IPS-20b (cell line): ENCODE measurements at regions not wholly inside any gene's neighbourhood (a gene's known extent, or its start where the extent isn't known, plus 50 kb on each side); places are given as distances from the start of the nearest gene placed in this dataset.
"Not testable (repeated sequence)": the region's sequence is repeated elsewhere in the genome, so short reads cannot be mapped to it uniquely, and the experiment has no call there.

Experiments used
- H3K27ac ChIP-seq: one replicate; pipeline ENCODE4 v1.5.1; 2013; ENCODE audit warnings: low read length
- H3K27me3 ChIP-seq: 2 replicates; pipeline ENCODE4 v1.6.1; 2013; ENCODE audit warnings: mild to moderate bottlenecking, low read length, inconsistent platforms; ENCODE audit not compliant: insufficient read depth
- H3K36me3 ChIP-seq: 2 replicates; pipeline ENCODE4 v1.6.1; 2013; ENCODE audit warnings: low read depth, mild to moderate bottlenecking, inconsistent platforms, low read length, moderate library complexity; ENCODE audit not compliant: insufficient read depth
- H3K4me1 ChIP-seq: 2 replicates; pipeline ENCODE4 v1.6.1; 2013; ENCODE audit warnings: mild to moderate bottlenecking, control low read depth, inconsistent platforms, low read length, moderate library complexity; ENCODE audit not compliant: insufficient read depth
- H3K4me3 ChIP-seq: 2 replicates; pipeline ENCODE4 v1.5.1; 2013; ENCODE audit warnings: mild to moderate bottlenecking, low read length, inconsistent platforms
- H3K9ac ChIP-seq: 2 replicates; pipeline ENCODE4 v1.6.1; 2013; ENCODE audit warnings: low read depth, mild to moderate bottlenecking, inconsistent platforms, low read length, moderate library complexity
- H3K9me3 ChIP-seq: 2 replicates; pipeline ENCODE4 v1.6.1; 2013; ENCODE audit warnings: mild to moderate bottlenecking, low read depth, low read length, inconsistent platforms; ENCODE audit not compliant: insufficient read depth

- no peaks in the 10 kb centered on the region for H3K4me1 ChIP-seq
- H3K9ac ChIP-seq = no peak overlapping the region
- no peaks in the 10 kb centered on the region for H3K36me3 ChIP-seq
- H3K9me3 ChIP-seq = no peaks in the 10 kb centered on the region
- no peak overlapping the region for H3K27ac ChIP-seq
- no peaks in the 10 kb centered on the region for H3K27me3 ChIP-seq
- H3K4me3 ChIP-seq = no peak overlapping the region
Observed at GRCh38 chr3:67154429-67154828, 156.3 kb downstream of the KBTBD8 start.

- Histone ChIP-seq H3K4me3 (no peak overlapping the region), H3K9me3 (no peaks in the 10 kb centered on the region), H3K36me3 (no peaks in the 10 kb centered on the region), H3K27ac (no peak overlapping the region), H3K27me3 (no peaks in the 10 kb centered on the region), H3K9ac (no peak overlapping the region), H3K4me1 (no peaks in the 10 kb centered on the region)
Observed at GRCh38 chr3:67167481-67167880, 169.4 kb downstream of the KBTBD8 start.

GRCh38 chr3:67171841-67172240 is 173.7 kb downstream of the KBTBD8 start:
- Histone ChIP-seq H3K4me3 (no peak overlapping the region), H3K36me3 (no peaks in the 10 kb centered on the region), H3K4me1 (no peaks in the 10 kb centered on the region), H3K27ac (no peak overlapping the region), H3K9ac (no peak overlapping the region), H3K9me3 (no peaks in the 10 kb centered on the region; the same call in 1 of the 2 replicates), H3K27me3 (no peaks in the 10 kb centered on the region)

GRCh38 chr3:67173130-67173529 is 175.0 kb downstream of the KBTBD8 start:
- H3K27me3 ChIP-seq, H3K27ac ChIP-seq, H3K9ac ChIP-seq, H3K36me3 ChIP-seq, H3K4me3 ChIP-seq, H3K4me1 ChIP-seq, H3K9me3 ChIP-seq: not testable (repeated sequence)

GRCh38 chr3:67176396-67176795 is 178.3 kb downstream of the KBTBD8 start:
- no peak overlapping the region for H3K27ac ChIP-seq
- no peaks in the 10 kb centered on the region; the same call in 1 of the 2 replicates for H3K9me3 ChIP-seq
- no peak overlapping the region for H3K4me3 ChIP-seq
- no peaks in the 10 kb centered on the region for H3K4me1 ChIP-seq
- H3K36me3 ChIP-seq = no peaks in the 10 kb centered on the region
- H3K27me3 ChIP-seq = no peaks in the 10 kb centered on the region
- no peak overlapping the region for H3K9ac ChIP-seq

GRCh38 chr3:67192466-67192865 is 194.4 kb downstream of the KBTBD8 start:
- H3K36me3 ChIP-seq = no peaks in the 10 kb centered on the region
- no peak overlapping the region for H3K4me3 ChIP-seq
- H3K4me1 ChIP-seq = no peaks in the 10 kb centered on the region
- H3K27ac ChIP-seq = no peak overlapping the region
- no peak overlapping the region for H3K9ac ChIP-seq
- H3K27me3 ChIP-seq = no peaks in the 10 kb centered on the region
- no peaks in the 10 kb centered on the region for H3K9me3 ChIP-seq

- Histone ChIP-seq H3K27ac (no peak overlapping the region), H3K9me3 (no peaks in the 10 kb centered on the region), H3K36me3 (no peaks in the 10 kb centered on the region), H3K4me3 (no peak overlapping the region), H3K9ac (no peak overlapping the region), H3K4me1 (peaks cover 7% of the 10 kb centered on the region; the same call in 1 of the 2 replicates), H3K27me3 (no peaks in the 10 kb centered on the region)
Observed at GRCh38 chr3:67196677-67197076, 198.6 kb downstream of the KBTBD8 start.

- Histone ChIP-seq H3K27ac (no peak overlapping the region), H3K27me3 (no peaks in the 10 kb centered on the region), H3K4me3 (no peak overlapping the region), H3K36me3 (no peaks in the 10 kb centered on the region), H3K9me3 (no peaks in the 10 kb centered on the region), H3K4me1 (peaks cover 7% of the 10 kb centered on the region; the same call in 1 of the 2 replicates), H3K9ac (no peak overlapping the region)
Observed at GRCh38 chr3:67198374-67198773, 200.3 kb downstream of the KBTBD8 start.

GRCh38 chr3:67200618-67201017 is 202.5 kb downstream of the KBTBD8 start:
- no peaks in the 10 kb centered on the region for H3K36me3 ChIP-seq
- H3K4me1 ChIP-seq = peaks cover 7% of the 10 kb centered on the region; the same call in 1 of the 2 replicates
- no peaks in the 10 kb centered on the region for H3K9me3 ChIP-seq
- H3K27me3 ChIP-seq = no peaks in the 10 kb centered on the region
- no peak overlapping the region for H3K4me3 ChIP-seq
- no peak overlapping the region for H3K27ac ChIP-seq
- no peak overlapping the region for H3K9ac ChIP-seq

GRCh38 chr3:67201026-67201425 is 202.9 kb downstream of the KBTBD8 start:
- Histone ChIP-seq H3K4me3 (no peak overlapping the region), H3K9ac (no peak overlapping the region), H3K36me3 (no peaks in the 10 kb centered on the region), H3K9me3 (no peaks in the 10 kb centered on the region), H3K27me3 (no peaks in the 10 kb centered on the region), H3K4me1 (peaks cover 7% of the 10 kb centered on the region; the same call in 1 of the 2 replicates), H3K27ac (no peak overlapping the region)

GRCh38 chr3:67202053-67202452 is 203.9 kb downstream of the KBTBD8 start:
- no peaks in the 10 kb centered on the region for H3K9me3 ChIP-seq
- H3K36me3 ChIP-seq = no peaks in the 10 kb centered on the region
- H3K9ac ChIP-seq = no peak overlapping the region
- H3K27me3 ChIP-seq = no peaks in the 10 kb centered on the region
- H3K27ac ChIP-seq = no peak overlapping the region
- no peak overlapping the region for H3K4me3 ChIP-seq
- peaks cover 7% of the 10 kb centered on the region; the same call in 1 of the 2 replicates for H3K4me1 ChIP-seq

GRCh38 chr3:67204951-67205350 is 206.8 kb downstream of the KBTBD8 start:
- no peak overlapping the region for H3K27ac ChIP-seq
- H3K4me1 ChIP-seq = no peaks in the 10 kb centered on the region
- no peaks in the 10 kb centered on the region for H3K27me3 ChIP-seq
- no peaks in the 10 kb centered on the region for H3K36me3 ChIP-seq
- no peak overlapping the region for H3K9ac ChIP-seq
- H3K9me3 ChIP-seq = no peaks in the 10 kb centered on the region
- no peak overlapping the region for H3K4me3 ChIP-seq

- H3K4me3 ChIP-seq = no peak overlapping the region
- no peaks in the 10 kb centered on the region for H3K36me3 ChIP-seq
- H3K4me1 ChIP-seq = no peaks in the 10 kb centered on the region
- H3K9ac ChIP-seq = no peak overlapping the region
- H3K9me3 ChIP-seq = no peaks in the 10 kb centered on the region; the same call in 1 of the 2 replicates
- no peak overlapping the region for H3K27ac ChIP-seq
- no peaks in the 10 kb centered on the region for H3K27me3 ChIP-seq
Observed at GRCh38 chr3:67215690-67216089, 217.6 kb downstream of the KBTBD8 start.
